GM23248 (cell line): ENCODE measurements at regions not wholly inside any gene's neighbourhood (a gene's known extent, or its start where the extent isn't known, plus 50 kb on each side); places are given as distances from the start of the nearest gene placed in this dataset.

ENCODE experiments used
- DNase-seq: peaks from one replicate; pipeline ENCODE4 v3.0.0-alpha.2; 2015
- H2AFZ ChIP-seq: fragments of 200-600 bp; sonication (generic); 2 replicates; pipeline ENCODE4 v1.6.1; 2016; ENCODE audit warnings: antibody characterized with exemption
- H3F3A ChIP-seq: fragments of 200-600 bp; sonication (generic); 2 replicates; pipeline ENCODE4 v1.6.1; 2016; ENCODE audit warnings: mild to moderate bottlenecking, antibody characterized with exemption, mixed run types; ENCODE audit not compliant: insufficient read depth
- H3K27ac ChIP-seq: fragments of 200-600 bp; sonication (generic); 2 replicates; pipeline ENCODE4 v1.5.1; 2016; ENCODE audit warnings: mild to moderate bottlenecking
- H3K27me3 ChIP-seq: fragments of 200-600 bp; sonication (generic); replicated peaks from 2 replicates; pipeline ENCODE4 v1.6.1; 2016; ENCODE audit warnings: mild to moderate bottlenecking; ENCODE audit not compliant: insufficient read depth
- H3K36me3 ChIP-seq: fragments of 200-600 bp; sonication (generic); 2 replicates; pipeline ENCODE4 v1.6.1; 2016; ENCODE audit warnings: low read depth, mild to moderate bottlenecking
- H3K4me1 ChIP-seq: fragments of 200-600 bp; sonication (generic); 2 replicates; pipeline ENCODE4 v1.6.1; 2016; ENCODE audit warnings: mild to moderate bottlenecking; ENCODE audit not compliant: insufficient read depth
- H3K4me2 ChIP-seq: fragments of 200-600 bp; sonication (generic); one replicate; pipeline ENCODE4 v1.6.1; 2016; ENCODE audit warnings: mild to moderate bottlenecking; ENCODE audit not compliant: unreplicated experiment
- H3K4me3 ChIP-seq: fragments of 200-600 bp; sonication (generic); 2 replicates; pipeline ENCODE4 v1.5.1; 2016; ENCODE audit warnings: mild to moderate bottlenecking
- H3K79me2 ChIP-seq: fragments of 200-600 bp; sonication (generic); 2 replicates; pipeline ENCODE4 v1.6.1; 2016; ENCODE audit warnings: mild to moderate bottlenecking; ENCODE audit not compliant: insufficient read depth
- H3K9ac ChIP-seq: fragments of 200-600 bp; sonication (generic); 2 replicates; pipeline ENCODE4 v1.6.1; 2016; ENCODE audit warnings: mild to moderate bottlenecking
- H3K9me2 ChIP-seq: fragments of 200-600 bp; sonication (generic); 2 replicates; pipeline ENCODE4 v1.6.1; 2016; ENCODE audit warnings: mixed run types, mild to moderate bottlenecking, moderate library complexity; ENCODE audit not compliant: insufficient read depth
- H3K9me3 ChIP-seq: fragments of 200-600 bp; sonication (generic); one replicate; pipeline ENCODE4 v1.6.1; 2017; ENCODE audit warnings: low read depth
- H4K20me1 ChIP-seq: fragments of 200-600 bp; sonication (generic); 2 replicates; pipeline ENCODE4 v1.6.0; 2016; ENCODE audit not compliant: insufficient read depth
- EZH2 ChIP-seq: fragments of 200-600 bp; sonication (generic); IDR thresholded peaks from 2 replicates; pipeline ENCODE4 v1.6.1; 2018; ENCODE audit warnings: antibody characterized with exemption, mild to moderate bottlenecking; ENCODE audit not compliant: insufficient read depth, poor library complexity, severe bottlenecking
- EZH2phosphoT487 ChIP-seq: fragments of 200-600 bp; sonication (generic); IDR thresholded peaks from 2 replicates; pipeline ENCODE4 v1.6.1; 2018; ENCODE audit warnings: antibody characterized with exemption, moderate library complexity, mild to moderate bottlenecking, low read depth; ENCODE audit not compliant: insufficient read depth
- WGBS, 2 experiments: methylation state at CpG; one replicate each; pipeline ENCODE4 v1.1.6; 2015 to 2017; ENCODE audit warnings: low lambda C conversion rate in 2 of 2, low coverage in 1 of 2; ENCODE audit errors: missing lambda C conversion rate in 2 of 2; 5-methylcytosine and 5-hydroxymethylcytosine counted together
- in situ Hi-C: fragments of 300-500 bp; cut with MboI; formaldehyde crosslinking; loops from 2 replicates; pipeline ENCODE4 v1.15.0; 2020

DNA sequence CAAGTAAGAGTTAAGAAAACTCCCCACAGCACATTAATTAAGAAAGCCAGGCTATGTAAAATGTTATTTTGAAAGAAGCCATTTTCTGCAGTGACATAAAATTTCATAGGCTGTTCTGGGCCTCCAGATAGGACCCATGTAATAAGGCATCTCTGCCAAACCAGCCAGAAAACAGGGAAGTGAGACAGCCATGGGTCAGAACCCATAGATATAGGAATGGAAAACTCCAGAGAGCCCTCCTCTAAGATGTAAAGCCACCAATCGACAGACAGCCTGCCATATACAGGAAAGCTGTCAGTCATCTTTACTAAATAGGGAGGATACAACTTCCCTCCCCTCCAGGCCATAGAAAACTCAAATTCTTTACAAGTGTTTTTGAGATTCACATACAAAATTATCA is 493.3 kb downstream of the COG6 start:
- in situ Hi-C loops, result no loop called here
- H3K27ac ChIP-seq, result no peak overlapping the region

DNA sequence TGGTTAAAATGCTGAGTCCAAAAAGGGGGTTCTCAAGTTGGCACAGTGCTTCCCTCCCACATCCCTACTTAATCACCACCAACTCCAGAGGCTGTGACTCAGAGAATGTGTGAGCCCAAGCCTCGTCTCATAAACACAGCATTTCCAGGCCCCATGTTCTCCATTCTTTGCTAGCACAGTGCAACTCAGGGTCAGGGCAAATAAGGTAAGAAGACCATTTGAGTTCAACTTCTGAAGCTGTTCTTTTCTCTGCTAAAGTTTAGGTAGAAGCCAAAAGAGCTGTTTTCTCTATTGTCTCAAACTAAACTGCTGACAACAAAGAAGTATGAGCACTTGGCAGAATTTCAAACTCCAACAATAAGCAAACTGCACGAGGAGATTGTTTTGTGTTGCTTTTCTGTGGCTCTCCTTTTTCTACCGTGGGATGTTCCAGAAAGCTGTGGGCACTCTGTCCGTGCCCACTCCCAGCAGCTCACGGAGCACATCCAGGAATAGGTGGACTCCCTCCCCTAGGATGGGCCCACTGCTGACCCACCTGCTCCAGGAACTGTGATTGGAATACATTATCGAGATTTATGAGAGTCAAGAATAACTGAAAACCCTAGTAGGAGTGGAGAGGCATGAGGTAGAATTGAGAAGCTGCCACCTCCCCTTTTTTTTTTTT is 494.3 kb downstream of the COG6 start:
- Histone ChIP-seq H3K27me3 (no peaks in the 10 kb centered on the region), H3K9ac (peak overlapping the region; percentile 11), H3K27ac (peak overlapping the region; percentile 73), H3K4me2 (peak overlapping the region; percentile 36), H3K9me3 (no peaks in the 10 kb centered on the region), H3K79me2 (no peaks in the 10 kb centered on the region), H3K4me1 (peaks cover 28% of the 10 kb centered on the region), H3K9me2 (no peaks in the 10 kb centered on the region), H3K4me3 (no peak overlapping the region), H4K20me1 (no peaks in the 10 kb centered on the region), H2AFZ (peak overlapping the region; percentile 53), H3K36me3 (no peaks in the 10 kb centered on the region), H3F3A (peaks cover 5% of the 10 kb centered on the region; the same call in 1 of the 2 replicates)
- DNase-seq, result peak; percentile 95
- in situ Hi-C loops, result no loop called here
- WGBS, 2 experiments, result 18 to 20% methylated on average over 6 of the region's 6 CpGs
- TF ChIP-seq EZH2phosphoT487 (no peak), EZH2 (no peak)

More for the DNA sequence above, 493.3 kb downstream of the COG6 start:
- 87 to 90% methylated on average over 1 of the region's 1 CpG for WGBS, 2 experiments
- H3K4me1 ChIP-seq, result peaks cover 28% of the 10 kb centered on the region
- H3K79me2 ChIP-seq, result no peaks in the 10 kb centered on the region
- no peaks in the 10 kb centered on the region for H3K36me3 ChIP-seq
- no peaks in the 10 kb centered on the region for H3K9me3 ChIP-seq
- H3F3A ChIP-seq, result peaks cover 5% of the 10 kb centered on the region; the same call in 1 of the 2 replicates
- H3K9ac ChIP-seq, result no peak overlapping the region
- no peak for DNase-seq
- H3K27me3 ChIP-seq, result no peaks in the 10 kb centered on the region
- no peak overlapping the region for H3K4me3 ChIP-seq
- H3K9me2 ChIP-seq, result no peaks in the 10 kb centered on the region
- no peak for TF ChIP-seq EZH2phosphoT487
- no peak for TF ChIP-seq EZH2
- peak overlapping the region; percentile 53; the same call in 1 of the 2 replicates for H2AFZ ChIP-seq
- peak overlapping the region; percentile 36 for H3K4me2 ChIP-seq
- no peaks in the 10 kb centered on the region for H4K20me1 ChIP-seq

DNA sequence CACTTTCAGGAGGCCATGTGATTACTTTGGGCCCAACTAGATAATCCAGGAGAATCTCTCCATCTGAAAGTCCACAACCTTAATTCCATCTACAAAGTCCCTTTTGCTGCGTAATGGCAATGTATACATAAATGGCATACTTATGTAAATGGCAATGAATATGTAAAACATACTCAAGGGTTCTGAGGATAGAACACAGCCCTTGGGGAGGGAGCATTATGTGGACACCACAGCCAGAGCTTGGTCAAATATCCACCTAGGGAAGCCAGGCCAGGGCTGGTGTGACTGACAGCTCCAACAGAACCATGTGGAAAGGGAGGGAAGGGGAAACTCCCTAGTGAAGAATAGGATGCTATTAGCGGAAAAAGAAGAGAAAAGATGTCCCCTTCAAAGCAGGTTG is 496.2 kb downstream of the COG6 start:
- Histone ChIP-seq H3K4me3 (no peak overlapping the region), H4K20me1 (no peaks in the 10 kb centered on the region), H3K36me3 (no peaks in the 10 kb centered on the region), H3K4me2 (peak overlapping the region; percentile 23), H3F3A (peaks cover 5% of the 10 kb centered on the region; the same call in 1 of the 2 replicates), H3K4me1 (peaks cover 28% of the 10 kb centered on the region), H3K9ac (no peak overlapping the region), H3K27me3 (no peaks in the 10 kb centered on the region), H2AFZ (0 out of 2 replicates have a peak overlapping the region, but pooled peaks have one; percentile 37), H3K27ac (no peak overlapping the region), H3K9me3 (no peaks in the 10 kb centered on the region), H3K9me2 (no peaks in the 10 kb centered on the region), H3K79me2 (no peaks in the 10 kb centered on the region)
- WGBS, 2 experiments, result 97 to 100% methylated on average over 2 of the region's 2 CpGs
- no peak for TF ChIP-seq EZH2
- TF ChIP-seq EZH2phosphoT487, result no peak
- in situ Hi-C loops, result no loop called here
- no peak for DNase-seq

- Histone ChIP-seq H3K36me3 (no peaks in the 10 kb centered on the region), H3K4me1 (peaks cover 28% of the 10 kb centered on the region), H3F3A (peaks cover 5% of the 10 kb centered on the region; the same call in 1 of the 2 replicates), H3K9me2 (no peaks in the 10 kb centered on the region), H2AFZ (peak overlapping the region; percentile 37; the same call in 1 of the 2 replicates), H4K20me1 (no peaks in the 10 kb centered on the region), H3K9ac (no peak overlapping the region), H3K79me2 (no peaks in the 10 kb centered on the region), H3K27me3 (no peaks in the 10 kb centered on the region), H3K27ac (no peak overlapping the region), H3K9me3 (no peaks in the 10 kb centered on the region), H3K4me3 (no peak overlapping the region), H3K4me2 (peak overlapping the region; percentile 23)
- WGBS, 2 experiments, result 41 to 45% methylated on average over 3 of the region's 3 CpGs
- peak; percentile 89 for DNase-seq
- TF ChIP-seq EZH2phosphoT487, result no peak
- no peak for TF ChIP-seq EZH2
- in situ Hi-C loops, result no loop called here
These were observed 496.7 kb downstream of the COG6 start for GRCh38 chr13:40152145-40152544.
